ENCODE measurements at regions not wholly inside any gene's neighbourhood (a gene's known extent, or its start where the extent isn't known, plus 50 kb on each side); places are given as distances from the start of the nearest gene placed in this dataset.

DNA sequence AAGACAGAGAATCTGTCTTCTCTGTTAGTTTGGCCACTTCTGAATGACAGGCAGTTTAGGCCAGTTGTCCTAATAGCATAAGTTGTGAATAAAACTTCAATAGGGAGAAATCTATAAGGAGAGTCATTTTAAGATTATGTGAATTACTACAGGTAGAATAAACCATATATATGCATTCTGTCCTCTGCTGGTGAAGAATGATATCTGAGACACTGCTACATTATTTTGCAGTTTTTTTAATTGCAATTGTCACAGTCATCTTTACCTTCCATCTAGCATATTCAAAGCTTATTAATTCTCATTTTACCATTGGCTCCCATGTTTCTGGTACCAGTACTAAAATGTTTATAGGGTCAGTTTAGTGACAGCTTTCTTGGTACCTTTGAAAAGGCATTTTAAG is 519.6 kb upstream of the DEPDC1 start:
- TF ChIP-seq POLR2AphosphoS5 (IDR thresholded peaks at IDR 0.05), result no peak
- no peak for TF ChIP-seq POLR2A (IDR thresholded peaks at IDR 0.05)

All from sigmoid colon (tissue), 4 donors.